Breast epithelium (tissue), 3 donors: ENCODE measurements at regions not wholly inside any gene's neighbourhood (a gene's known extent, or its start where the extent isn't known, plus 50 kb on each side); places are given as distances from the start of the nearest gene placed in this dataset.

Experiments
- POLR2AphosphoS5 ChIP-seq, 3 donors: sonication (generic); formaldehyde crosslinking; IDR thresholded peaks; one replicate each; pipeline ENCODE4 v1.6.1; 2017; ENCODE audit warnings: antibody characterized with exemption in 3 of 3
- TF ChIP-seq, protein P1 (sequence below), 3 donors: fragments of 450-650 bp; IDR thresholded peaks; one replicate each; pipeline ENCODE4 v1.5.1; 2016 to 2017; ENCODE audit warnings: antibody characterized with exemption in 3 of 3, mild to moderate bottlenecking in 3 of 3, moderate library complexity in 3 of 3

DNA sequence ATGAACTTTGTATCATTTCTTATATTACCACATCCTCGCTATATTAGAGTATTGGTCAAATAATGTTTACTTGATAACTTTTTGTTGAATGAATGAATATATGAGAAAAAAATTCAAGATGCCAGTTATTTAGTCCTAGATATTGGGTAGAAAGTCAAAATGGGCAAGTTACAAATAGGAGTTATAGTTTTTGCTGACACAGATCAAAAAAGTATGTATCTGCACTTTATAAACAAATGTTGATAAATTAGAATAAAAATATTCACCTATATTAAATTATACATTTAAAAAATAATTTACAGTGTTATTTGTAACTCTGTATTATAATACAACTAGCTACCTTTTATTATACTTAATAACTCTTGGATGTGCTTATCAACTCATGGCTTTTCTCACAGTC is 57.8 kb upstream of the NDST4 start:
- no peak for TF ChIP-seq POLR2AphosphoS5 (IDR thresholded peaks at IDR 0.05)
- TF ChIP-seq, protein P1, sequence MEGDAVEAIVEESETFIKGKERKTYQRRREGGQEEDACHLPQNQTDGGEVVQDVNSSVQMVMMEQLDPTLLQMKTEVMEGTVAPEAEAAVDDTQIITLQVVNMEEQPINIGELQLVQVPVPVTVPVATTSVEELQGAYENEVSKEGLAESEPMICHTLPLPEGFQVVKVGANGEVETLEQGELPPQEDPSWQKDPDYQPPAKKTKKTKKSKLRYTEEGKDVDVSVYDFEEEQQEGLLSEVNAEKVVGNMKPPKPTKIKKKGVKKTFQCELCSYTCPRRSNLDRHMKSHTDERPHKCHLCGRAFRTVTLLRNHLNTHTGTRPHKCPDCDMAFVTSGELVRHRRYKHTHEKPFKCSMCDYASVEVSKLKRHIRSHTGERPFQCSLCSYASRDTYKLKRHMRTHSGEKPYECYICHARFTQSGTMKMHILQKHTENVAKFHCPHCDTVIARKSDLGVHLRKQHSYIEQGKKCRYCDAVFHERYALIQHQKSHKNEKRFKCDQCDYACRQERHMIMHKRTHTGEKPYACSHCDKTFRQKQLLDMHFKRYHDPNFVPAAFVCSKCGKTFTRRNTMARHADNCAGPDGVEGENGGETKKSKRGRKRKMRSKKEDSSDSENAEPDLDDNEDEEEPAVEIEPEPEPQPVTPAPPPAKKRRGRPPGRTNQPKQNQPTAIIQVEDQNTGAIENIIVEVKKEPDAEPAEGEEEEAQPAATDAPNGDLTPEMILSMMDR (IDR thresholded peaks at IDR 0.05) = no peak
